GM12878 (cell line): ENCODE measurements at regions not wholly inside any gene's neighbourhood (a gene's known extent, or its start where the extent isn't known, plus 50 kb on each side); places are given as distances from the start of the nearest gene placed in this dataset.

Experiments
- ATAC-seq: fragments of 200-7000 bp; cut with Tn5 transposase; 3 replicates; pipeline ENCODE4 v1.9.1; 2020; ENCODE audit warnings: mild to moderate bottlenecking, moderate library complexity
- BruUV-seq: library from RNA; stranded (reverse); fragments of 400-500 nt; replicated peaks from 2 replicates; lab custom pipeline; 2021; lab: Mats Ljungman, UMichigan
- CTCF ChIA-PET: fragments of 300-600 bp; sonication (Branson Sonifier 250); formaldehyde crosslinking; extraction: SDS; loops from one replicate; lab custom pipeline; 2021; ENCODE audit warnings: inconsistent platforms; lab: Yijun Ruan, JAX
- POLR2A ChIA-PET: fragments of 350-600 bp; formaldehyde crosslinking; extraction: SDS; loops from one replicate; lab custom pipeline; 2021; ENCODE audit warnings: inconsistent platforms; lab: Charles Lee
- RAD21 ChIA-PET: fragments of 300-600 bp; sonication (Branson Sonifier 250); formaldehyde crosslinking; loops from one replicate; lab custom pipeline; 2023; ENCODE audit warnings: antibody characterized with exemption; ENCODE audit not compliant: unreplicated experiment; lab: Charles Lee
- SMC1A ChIA-PET: fragments of 300-600 bp; sonication (Branson Sonifier 250); formaldehyde crosslinking; loops from one replicate; lab custom pipeline; 2023; ENCODE audit not compliant: unreplicated experiment, uncharacterized antibody; lab: Charles Lee
- DNase-seq: peaks from one replicate; pipeline ENCODE4 v3.0.0-alpha.2; 2011; ENCODE audit warnings: low read depth, low spot score
- FAIRE-seq: peaks from 3 replicates; lab custom pipeline; 2011; peaks lifted over from hg19 to GRCh38; lab: Jason Lieb, UNC
- H2AFZ ChIP-seq: 2 replicates; pipeline ENCODE4 v1.6.0; 2011; ENCODE audit warnings: low read depth, low read length, control low read depth; ENCODE audit not compliant: control insufficient read depth
- H3K27ac ChIP-seq: 2 replicates; pipeline ENCODE4 v1.5.1; 2011; ENCODE audit warnings: control low read depth; ENCODE audit not compliant: control insufficient read depth, insufficient read depth
- H3K27me3 ChIP-seq, 2 experiments: replicated peaks in 1 of 2; 2 replicates each; pipeline versions ENCODE4 v1.6.0 to v1.6.1; 2011; ENCODE audit warnings: low read length in 1 of 2; ENCODE audit not compliant: control insufficient read depth in 2 of 2, insufficient read depth in 2 of 2
- H3K36me3 ChIP-seq, 2 experiments: 2 replicates each; pipeline ENCODE4 v1.5.1; 2011; ENCODE audit warnings: low read length in 1 of 2; ENCODE audit not compliant: control insufficient read depth in 2 of 2, insufficient read depth in 2 of 2
- H3K4me1 ChIP-seq: 2 replicates; pipeline ENCODE4 v1.6.1; 2011; ENCODE audit warnings: mild to moderate bottlenecking, low read length, moderate library complexity, mixed read lengths; ENCODE audit not compliant: control insufficient read depth, insufficient read depth
- H3K4me2 ChIP-seq: 2 replicates; pipeline ENCODE4 v1.6.0; 2011; ENCODE audit warnings: control low read depth; ENCODE audit not compliant: control insufficient read depth, insufficient read depth
- H3K4me3 ChIP-seq: fragments of 200-600 bp; sonication (generic); 2 replicates; pipeline ENCODE4 v1.5.1; 2016
- H3K79me2 ChIP-seq: 2 replicates; pipeline ENCODE4 v1.6.0; 2011; ENCODE audit warnings: low read length; ENCODE audit not compliant: control insufficient read depth, insufficient read depth
- H3K9ac ChIP-seq: 2 replicates; pipeline ENCODE4 v1.8.0; 2011; ENCODE audit warnings: low read length, control low read depth, mixed read lengths; ENCODE audit not compliant: control insufficient read depth, insufficient read depth
- H3K9me3 ChIP-seq: replicated peaks from 3 replicates; pipeline ENCODE4 v1.5.1; 2011; ENCODE audit warnings: mild to moderate bottlenecking, low read length; ENCODE audit not compliant: control insufficient read depth, insufficient read depth
- H4K20me1 ChIP-seq: 2 replicates; pipeline ENCODE4 v1.6.0; 2011; ENCODE audit not compliant: control insufficient read depth, insufficient read depth
- CHD2 ChIP-seq: IDR thresholded peaks from 2 replicates; pipeline ENCODE4 v1.6.1; 2011; ENCODE audit warnings: low read depth, low read length, improper control_type of control experiment, borderline replicate concordance
- CREM ChIP-seq: IDR thresholded peaks from 2 replicates; pipeline ENCODE4 v1.6.1; 2014; ENCODE audit warnings: antibody characterized with exemption, low read depth
- NFYB ChIP-seq: IDR thresholded peaks from 2 replicates; pipeline ENCODE4 v1.6.1; 2011; ENCODE audit warnings: low read depth, mild to moderate bottlenecking, low read length, improper control_type of control experiment, moderate library complexity; ENCODE audit not compliant: insufficient read depth
- WGBS: methylation state at CpG from one replicate; pipeline ENCODE4 v1.1.6; 2016; ENCODE audit warnings: low lambda C conversion rate; ENCODE audit not compliant: insufficient replicate concordance, insufficient coverage; ENCODE audit errors: missing lambda C conversion rate; 5-methylcytosine and 5-hydroxymethylcytosine counted together
- in situ Hi-C: fragments of 300-500 bp; cut with MboI; formaldehyde crosslinking; loops from 9 replicates; pipeline ENCODE4 v1.14.3; 2018; ENCODE audit warnings: mixed read lengths
- intact Hi-C: fragments of 100-400 bp; cut with micrococcal nuclease; formaldehyde crosslinking; loops from one replicate; pipeline ENCODE4 v1.14.2; 2022; ENCODE audit not compliant: unreplicated experiment
- TF ChIP-seq, protein P1 (sequence below): IDR thresholded peaks from 2 replicates; pipeline ENCODE4 v1.6.1; 2011; ENCODE audit warnings: low read depth, low read length, improper control_type of control experiment, borderline replicate concordance

DNA sequence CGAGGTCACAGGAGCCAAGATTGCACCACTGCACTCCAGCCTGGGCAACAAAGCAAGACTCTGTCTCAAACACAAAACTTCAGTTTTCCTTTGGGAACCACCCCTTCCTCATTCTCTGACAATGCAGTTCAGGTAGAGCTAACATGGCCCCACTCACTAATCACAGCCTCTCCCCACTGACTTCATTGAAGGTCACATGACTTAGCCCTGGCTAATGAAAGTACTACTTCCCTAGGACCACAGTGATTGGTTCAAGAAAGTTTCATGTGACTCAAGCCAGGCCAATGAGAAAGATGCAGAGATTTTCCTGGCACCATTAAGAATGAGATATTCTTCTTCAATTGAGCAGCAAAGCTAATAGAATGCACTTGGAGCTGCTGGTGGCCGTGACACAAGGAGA lies 67.2 kb upstream of the GPBP1 start:
- Histone ChIP-seq H3K27me3 (no peaks in the 10 kb centered on the region), H3K9ac (no peak overlapping the region), H3K27ac (no peak overlapping the region), H3K4me3 (no peak overlapping the region), H3K36me3 (no peaks in the 10 kb centered on the region), H3K9me3 (no peaks in the 10 kb centered on the region; the same call in 2 of the 3 replicates), H2AFZ (no peak overlapping the region), H3K4me2 (no peak overlapping the region), H3K4me1 (no peaks in the 10 kb centered on the region)
- no peak for FAIRE-seq
- RAD21 ChIA-PET: no interaction called here
- SMC1A ChIA-PET: no interaction called here
- no peak for DNase-seq
- BruUV-seq: no TSS peak
- WGBS: 43% methylated on average over 2 of the region's 2 CpGs
- POLR2A ChIA-PET: no interaction called here
- in situ Hi-C loops (no loop called here), intact Hi-C loops (no loop called here)
- CTCF ChIA-PET: interaction anchor here (1.0 kb wide), 1 partner anchor 10 kb away, joined by 3 read pairs; no protein-coding TSS in a partner anchor
- ATAC-seq: no peak
- TF ChIP-seq NFYB: 0 out of 2 replicates have a peak, but pooled peaks have one; percentile 14
- no peak for TF ChIP-seq CHD2
- TF ChIP-seq, all 136 proteins: peak for 1
- Histone ChIP-seq H4K20me1 (no peaks in the 10 kb centered on the region), H3K79me2 (no peaks in the 10 kb centered on the region)

DNA sequence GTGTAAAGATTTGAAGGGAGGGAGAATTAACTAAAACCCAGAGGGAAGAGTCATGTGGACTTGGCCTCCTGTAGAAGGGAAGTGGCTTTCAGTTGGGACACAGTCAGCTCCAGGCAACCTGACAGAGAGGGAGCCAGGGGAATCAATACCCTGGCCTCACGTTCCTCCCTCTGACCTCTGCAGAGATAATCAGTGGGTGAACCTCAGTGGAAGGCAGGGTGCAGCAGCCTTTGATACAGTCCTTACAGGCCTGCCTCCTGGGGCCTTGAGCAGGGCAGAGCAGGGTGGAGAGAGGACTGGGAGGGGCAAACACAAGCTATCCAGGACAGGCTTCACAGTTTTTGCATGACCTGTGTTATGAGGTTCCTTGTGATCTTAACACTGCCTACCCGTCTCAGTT lies 61.9 kb upstream of the GPBP1 start:
- RAD21 ChIA-PET: no interaction called here
- H3K9me3 ChIP-seq: no peaks in the 10 kb centered on the region
- FAIRE-seq: no peak
- ATAC-seq: peak; percentile 24; the same call in 1 of the 3 replicates
- H3K4me1 ChIP-seq: no peaks in the 10 kb centered on the region
- H2AFZ ChIP-seq: no peak overlapping the region
- no peaks in the 10 kb centered on the region for H3K36me3 ChIP-seq
- no peaks in the 10 kb centered on the region for H3K27me3 ChIP-seq
- in situ Hi-C loops: no loop called here
- no peak overlapping the region for H3K4me2 ChIP-seq
- SMC1A ChIA-PET: no interaction called here
- CTCF ChIA-PET: interaction anchor here (0.6 kb wide), 1 partner anchor 25 kb away, joined by 3 read pairs; no protein-coding TSS in a partner anchor
- no peak overlapping the region for H3K4me3 ChIP-seq
- TF ChIP-seq CREM: no peak
- TF ChIP-seq, protein P1, sequence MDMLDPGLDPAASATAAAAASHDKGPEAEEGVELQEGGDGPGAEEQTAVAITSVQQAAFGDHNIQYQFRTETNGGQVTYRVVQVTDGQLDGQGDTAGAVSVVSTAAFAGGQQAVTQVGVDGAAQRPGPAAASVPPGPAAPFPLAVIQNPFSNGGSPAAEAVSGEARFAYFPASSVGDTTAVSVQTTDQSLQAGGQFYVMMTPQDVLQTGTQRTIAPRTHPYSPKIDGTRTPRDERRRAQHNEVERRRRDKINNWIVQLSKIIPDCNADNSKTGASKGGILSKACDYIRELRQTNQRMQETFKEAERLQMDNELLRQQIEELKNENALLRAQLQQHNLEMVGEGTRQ: no peak
- H3K27ac ChIP-seq: no peak overlapping the region
- WGBS: 3% methylated on average over 2 of the region's 2 CpGs
- BruUV-seq: no TSS peak
- POLR2A ChIA-PET: no interaction called here
- no peak overlapping the region for H3K9ac ChIP-seq
- intact Hi-C loops: no loop called here
- DNase-seq: no peak
- H4K20me1 ChIP-seq: no peaks in the 10 kb centered on the region
- H3K79me2 ChIP-seq: no peaks in the 10 kb centered on the region
